Astrocyte of the spinal cord (primary cell): ENCODE measurements at regions not wholly inside any gene's neighbourhood (a gene's known extent, or its start where the extent isn't known, plus 50 kb on each side); places are given as distances from the start of the nearest gene placed in this dataset.

Experiments
- DNase-seq: peaks from one replicate; pipeline ENCODE4 v3.0.0; 2011; ENCODE audit warnings: low read depth, low spot score
- H3K4me3 ChIP-seq: 2 replicates; pipeline ENCODE4 v1.5.1; 2011; ENCODE audit warnings: low read depth, mild to moderate bottlenecking, low read length, moderate library complexity
- in situ Hi-C: cut with HindIII; loops from 2 replicates; pipeline ENCODE4 v1.10.0; 2017; ENCODE audit warnings: low sequenced_read_pairs
- TF ChIP-seq, protein P1 (sequence below): IDR thresholded peaks from 2 replicates; pipeline ENCODE4 v1.5.1; 2012; ENCODE audit warnings: low read depth, mild to moderate bottlenecking, low read length, inconsistent platforms

DNA sequence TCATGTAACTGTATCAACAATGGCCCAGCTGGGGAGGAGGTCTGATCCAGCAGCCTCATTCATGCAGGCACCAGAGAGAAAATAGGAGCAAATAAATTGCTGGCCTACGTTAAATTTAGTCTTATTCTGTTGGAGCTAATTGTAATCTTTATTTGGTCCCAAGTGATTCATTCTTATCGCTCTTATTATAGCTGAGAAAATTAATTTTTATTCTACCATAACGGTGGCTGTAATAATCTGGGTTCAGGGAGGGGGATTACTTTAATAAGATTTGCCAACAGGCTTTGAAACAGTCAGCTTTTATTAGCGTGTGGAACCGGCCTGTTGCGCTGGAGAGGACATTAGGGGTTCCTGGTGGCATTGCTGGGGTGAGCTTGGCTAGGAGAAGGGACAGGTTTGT is 254.9 kb downstream of the AACS start:
- in situ Hi-C loops: no loop called here
- no peak for DNase-seq
- TF ChIP-seq, protein P1, sequence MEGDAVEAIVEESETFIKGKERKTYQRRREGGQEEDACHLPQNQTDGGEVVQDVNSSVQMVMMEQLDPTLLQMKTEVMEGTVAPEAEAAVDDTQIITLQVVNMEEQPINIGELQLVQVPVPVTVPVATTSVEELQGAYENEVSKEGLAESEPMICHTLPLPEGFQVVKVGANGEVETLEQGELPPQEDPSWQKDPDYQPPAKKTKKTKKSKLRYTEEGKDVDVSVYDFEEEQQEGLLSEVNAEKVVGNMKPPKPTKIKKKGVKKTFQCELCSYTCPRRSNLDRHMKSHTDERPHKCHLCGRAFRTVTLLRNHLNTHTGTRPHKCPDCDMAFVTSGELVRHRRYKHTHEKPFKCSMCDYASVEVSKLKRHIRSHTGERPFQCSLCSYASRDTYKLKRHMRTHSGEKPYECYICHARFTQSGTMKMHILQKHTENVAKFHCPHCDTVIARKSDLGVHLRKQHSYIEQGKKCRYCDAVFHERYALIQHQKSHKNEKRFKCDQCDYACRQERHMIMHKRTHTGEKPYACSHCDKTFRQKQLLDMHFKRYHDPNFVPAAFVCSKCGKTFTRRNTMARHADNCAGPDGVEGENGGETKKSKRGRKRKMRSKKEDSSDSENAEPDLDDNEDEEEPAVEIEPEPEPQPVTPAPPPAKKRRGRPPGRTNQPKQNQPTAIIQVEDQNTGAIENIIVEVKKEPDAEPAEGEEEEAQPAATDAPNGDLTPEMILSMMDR: no peak
- H3K4me3 ChIP-seq: no peak overlapping the region

DNA sequence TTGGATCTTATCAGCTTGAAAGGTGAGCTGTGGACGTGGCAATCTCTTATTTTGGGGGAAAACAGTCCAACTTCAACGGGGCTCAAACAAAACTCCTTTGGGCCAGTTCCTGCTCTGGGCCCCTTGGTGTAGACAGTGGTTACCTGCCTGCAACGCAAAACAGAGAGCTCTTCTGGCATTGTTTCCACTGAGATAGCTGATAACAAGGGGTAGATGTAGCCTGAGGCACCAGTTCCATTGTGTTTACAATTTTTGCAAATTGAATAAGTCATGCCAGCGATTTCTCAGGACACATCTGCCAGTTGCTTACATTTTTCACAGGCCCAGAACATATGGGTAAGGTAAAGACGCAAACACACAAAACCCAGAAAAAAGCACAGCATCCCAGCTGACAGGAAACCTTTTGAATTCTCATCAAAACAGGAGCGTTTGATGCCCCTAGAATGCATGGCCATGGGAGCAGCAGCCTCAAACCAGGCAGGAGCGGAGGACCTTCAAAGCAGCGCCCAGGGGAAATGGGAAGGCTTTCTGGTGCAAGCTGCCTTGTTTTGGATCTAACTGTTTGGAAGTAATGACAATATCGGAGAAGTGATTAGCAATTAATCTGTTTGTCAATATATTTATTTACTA is 259.7 kb downstream of the AACS start:
- TF ChIP-seq, protein P1: no peak
- no peak for DNase-seq
- in situ Hi-C loops: no loop called here
- no peak overlapping the region for H3K4me3 ChIP-seq

DNA sequence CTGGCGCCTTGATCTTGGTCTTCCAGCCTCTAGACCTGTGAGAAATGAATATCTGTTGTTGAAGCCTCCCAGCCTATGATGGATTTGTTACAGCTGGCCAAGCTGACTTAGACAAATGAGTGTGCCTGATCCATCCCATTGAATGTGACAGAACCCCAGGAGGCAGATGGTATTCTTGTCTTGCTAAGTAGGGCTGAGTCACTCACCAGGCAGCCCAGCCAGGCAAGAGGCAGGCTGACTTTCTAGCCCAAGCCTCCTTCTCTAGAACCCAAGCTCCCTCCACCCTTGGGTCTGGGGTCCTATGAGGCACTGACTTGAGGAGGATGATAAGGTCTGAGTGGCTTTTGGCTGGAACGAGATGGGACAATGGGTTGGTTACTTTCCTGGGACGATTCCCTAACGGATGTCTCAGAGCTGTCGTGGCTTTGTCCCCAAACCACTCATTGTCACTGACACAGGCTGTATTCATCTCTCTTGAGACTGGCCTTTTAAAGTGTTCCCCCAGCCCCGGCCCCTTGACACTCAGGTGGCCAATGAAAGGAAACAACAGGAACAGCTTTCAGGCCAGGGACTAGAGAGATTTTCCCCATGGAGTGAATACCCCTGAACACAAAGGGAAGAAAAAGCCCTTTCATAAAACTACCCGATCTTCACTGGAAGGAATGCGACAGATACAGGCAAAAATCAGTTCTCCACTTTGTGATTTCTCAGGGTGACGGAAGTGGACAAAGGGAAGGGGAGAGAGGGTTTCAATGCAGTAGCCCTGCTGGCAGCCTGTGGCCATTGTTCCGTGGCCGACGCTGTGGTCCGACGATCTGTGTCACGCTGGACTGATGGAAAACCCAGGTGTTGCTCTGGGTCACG is 264.2 kb downstream of the AACS start:
- no peak for DNase-seq
- TF ChIP-seq, protein P1: no peak
- in situ Hi-C loops: no loop called here
- no peak overlapping the region for H3K4me3 ChIP-seq

DNA sequence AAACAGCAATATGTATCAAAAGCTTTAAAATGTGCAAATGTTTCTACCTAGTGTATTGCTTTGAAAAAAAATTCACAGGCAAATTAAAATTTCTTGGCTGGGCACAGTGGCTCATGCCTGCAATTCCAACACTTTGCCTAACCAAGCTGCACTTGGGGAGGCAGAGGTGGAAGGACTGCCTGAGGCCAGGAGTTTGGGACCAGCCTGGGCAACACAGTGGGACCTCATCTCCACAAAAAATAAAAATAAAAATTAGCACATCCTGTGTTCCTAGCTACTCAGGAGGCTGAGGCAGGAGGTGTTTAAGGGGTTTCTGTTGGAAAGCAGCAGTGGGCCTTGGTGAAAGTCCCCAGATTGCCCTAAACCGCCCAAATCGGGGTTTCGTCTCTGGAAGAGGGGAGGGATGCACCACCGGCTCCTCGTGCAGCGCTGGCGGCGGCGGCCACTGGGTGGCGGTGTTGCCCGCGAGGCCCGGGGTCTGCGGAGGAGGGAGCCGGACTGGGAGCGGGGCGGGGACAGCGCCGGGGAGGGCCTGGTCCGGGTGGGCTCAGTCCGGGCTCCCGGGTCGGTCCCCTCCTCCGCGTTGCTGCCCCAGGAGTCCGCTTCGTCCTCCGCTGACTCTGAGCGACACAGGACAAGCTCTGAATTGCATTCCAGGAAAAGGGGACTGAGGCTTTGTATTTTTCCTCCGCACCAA is 265.6 kb downstream of the AACS start:
- in situ Hi-C loops: no loop called here
- TF ChIP-seq, protein P1: peak; percentile 85
- peak overlapping the region; percentile 38 for H3K4me3 ChIP-seq
- DNase-seq: peak; percentile 34

DNA sequence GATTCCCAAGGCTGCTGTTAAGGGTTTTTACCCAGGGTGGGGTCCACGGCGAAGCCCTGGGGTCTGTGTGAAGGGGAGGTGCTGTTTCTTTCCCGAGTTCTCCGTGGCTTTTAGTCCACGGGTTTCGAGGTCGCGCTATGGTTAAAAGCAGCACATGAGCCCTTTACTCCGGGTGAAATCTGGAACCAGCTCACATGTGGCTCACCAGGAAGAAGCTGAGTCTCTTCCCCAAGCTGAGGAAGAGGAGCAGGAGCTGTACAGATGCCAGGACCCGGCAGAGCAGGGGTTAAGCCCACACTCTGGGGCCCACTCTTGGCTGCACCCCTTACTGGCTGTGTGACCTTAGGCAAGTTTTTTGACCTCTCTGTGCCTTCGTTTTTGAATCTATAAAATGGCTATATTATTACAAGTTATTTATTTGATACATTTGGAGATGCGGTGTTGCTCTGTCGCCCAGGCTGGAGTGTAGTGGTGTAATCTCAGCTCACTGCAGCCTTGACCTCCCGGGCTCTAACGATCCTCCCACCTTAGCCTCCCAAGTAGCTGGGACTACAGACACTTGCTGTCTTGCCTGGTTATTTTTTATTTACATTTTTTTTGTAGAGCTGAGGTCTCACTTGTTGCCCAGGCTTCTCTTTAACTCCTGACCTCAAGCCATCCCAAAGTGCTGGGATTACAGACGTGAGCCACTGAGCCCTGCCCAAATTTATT is 266.3 kb downstream of the AACS start:
- peak overlapping the region; percentile 38 for H3K4me3 ChIP-seq
- peak; percentile 0 for DNase-seq
- TF ChIP-seq, protein P1: no peak
- in situ Hi-C loops: no loop called here

DNA sequence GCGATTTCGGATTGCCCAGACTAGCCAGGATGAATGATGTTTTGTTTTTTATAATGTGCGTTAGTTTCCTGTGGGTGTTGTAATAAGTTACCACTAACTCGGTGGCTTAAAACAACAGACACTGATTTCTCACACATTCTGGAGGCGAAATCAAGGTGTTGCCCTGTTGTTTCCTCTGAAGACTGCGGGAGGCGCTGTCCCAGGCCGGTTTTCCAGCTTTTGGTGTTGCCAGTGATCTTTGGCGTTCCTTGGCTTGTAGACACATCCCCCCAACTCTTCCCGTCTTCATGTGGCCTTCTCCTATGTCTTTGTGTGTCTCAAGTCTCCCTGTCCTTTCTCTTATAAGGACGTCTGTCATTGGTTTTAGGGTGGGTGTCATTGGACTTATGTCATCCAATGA is 267.7 kb downstream of the AACS start:
- no peak overlapping the region for H3K4me3 ChIP-seq
- no peak for DNase-seq
- in situ Hi-C loops: no loop called here
- TF ChIP-seq, protein P1: peak; percentile 16
